Liver (tissue), 3 donors: ENCODE measurements at regions not wholly inside any gene's neighbourhood (a gene's known extent, or its start where the extent isn't known, plus 50 kb on each side); places are given as distances from the start of the nearest gene placed in this dataset.

ENCODE experiments used
- CTCF ChIP-seq: fragments of 150-350 bp; IDR thresholded peaks from 2 replicates; pipeline ENCODE4 v1.5.1; 2017; ENCODE audit warnings: improper control_type of control experiment, low read depth, low read length; ENCODE audit not compliant: missing input control
- GABPA ChIP-seq, 2 donors: IDR thresholded peaks in 1 of 2; conservative IDR thresholded peaks in 1 of 2; 2 replicates each; pipeline ENCODE4 v1.6.1; 2016; ENCODE audit warnings: antibody characterized with exemption in 2 of 2, mild to moderate bottlenecking in 1 of 2, moderate library complexity in 1 of 2
- YY1 ChIP-seq: IDR thresholded peaks from 2 replicates; pipeline ENCODE4 v1.6.1; 2016; ENCODE audit warnings: antibody characterized with exemption, mild to moderate bottlenecking
- donor health status: healthy.
- donor health status: healthy.

GRCh38 chr15:38638126-38638525, 73.5 kb upstream of the RASGRP1 start:
- TF ChIP-seq YY1 (no peak), CTCF (no peak), GABPA (IDR thresholded peaks at IDR 0.05 in 1 of 2, conservative IDR thresholded peaks at IDR 0.05 in 1 of 2) (no peak)
